ENCODE measurements at regions not wholly inside any gene's neighbourhood (a gene's known extent, or its start where the extent isn't known, plus 50 kb on each side); places are given as distances from the start of the nearest gene placed in this dataset.
A peak's percentile ranks its signal among the peaks of the same experiment; 100 is the strongest.
"Not testable (repeated sequence)": the region's sequence is repeated elsewhere in the genome, so short reads cannot be mapped to it uniquely, and the experiment has no call there.

DNA sequence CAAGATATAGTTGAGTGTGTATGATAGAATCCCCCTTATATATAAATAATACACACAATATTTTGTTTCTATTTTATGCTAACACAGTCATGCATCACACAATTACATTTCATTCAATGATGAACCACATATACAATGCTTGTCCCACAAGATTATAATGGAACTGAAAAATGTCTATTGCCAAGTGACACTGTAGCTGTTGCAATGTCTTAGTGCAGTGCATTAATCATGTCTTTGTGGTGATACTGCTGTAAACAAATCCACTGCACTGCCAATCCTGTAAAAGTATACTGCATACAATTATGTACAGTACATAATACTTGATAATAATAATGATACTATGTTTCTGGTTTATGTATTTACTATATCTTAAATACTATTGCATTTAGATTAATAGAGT is 512.1 kb upstream of the CNTN3 start:
- no peak for DNase-seq (ENCODE audit: low read depth)

DNA sequence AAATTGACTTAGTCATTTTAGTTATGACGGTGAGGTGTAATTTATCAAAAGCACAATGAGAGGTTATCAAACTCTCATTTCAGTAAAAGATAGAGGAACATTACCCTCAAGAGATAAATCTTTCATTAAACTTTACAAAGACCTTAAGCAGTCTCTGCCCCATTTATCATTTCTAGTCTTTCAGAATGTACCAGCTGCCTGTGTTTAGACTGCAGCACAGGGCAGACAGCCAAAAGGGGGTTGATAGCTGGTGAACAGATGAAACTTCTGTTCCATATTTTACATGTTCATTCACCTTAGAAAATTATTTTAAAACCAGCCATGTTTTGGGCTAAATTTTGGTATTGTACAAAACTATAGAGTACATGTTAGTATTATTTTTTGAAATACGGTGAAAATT is 514.6 kb upstream of the CNTN3 start:
- DNase-seq (ENCODE audit: low read depth), result no peak

DNA sequence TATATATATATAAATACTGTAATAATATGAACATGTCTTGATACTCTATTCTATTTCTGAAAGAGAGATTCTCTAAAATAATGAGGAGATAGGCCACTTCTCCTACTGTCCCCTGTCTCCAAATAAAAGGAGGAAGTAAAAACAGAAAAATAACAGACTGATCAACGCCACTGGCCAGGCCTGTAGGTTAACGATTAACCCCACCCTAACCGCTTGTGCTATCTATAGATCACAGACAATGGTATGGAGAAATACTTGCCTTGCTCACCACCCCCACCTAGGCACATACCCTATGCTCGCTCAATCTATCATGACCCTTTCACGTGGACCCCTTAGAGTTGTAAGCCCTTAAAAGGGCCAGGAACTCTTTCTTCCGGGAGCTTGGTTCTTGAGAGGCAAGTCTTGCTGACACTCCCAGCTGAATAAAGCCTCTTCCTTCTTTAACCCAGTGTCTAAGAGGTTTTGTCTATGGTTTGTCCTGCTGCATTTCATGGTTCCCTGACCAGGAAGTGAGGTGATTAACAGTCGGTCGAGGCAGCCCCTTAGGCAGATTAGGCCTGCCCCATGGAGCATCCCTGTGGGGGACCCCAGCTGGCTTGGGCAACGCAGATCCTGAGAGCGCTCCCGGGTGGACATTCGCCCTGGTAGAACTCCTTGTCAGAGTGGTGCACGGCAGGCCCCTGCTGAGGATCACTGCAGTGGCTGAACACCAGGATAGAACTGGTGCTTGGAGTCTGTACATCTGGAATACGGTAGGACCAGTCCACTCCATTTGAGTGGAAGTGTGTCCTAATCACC is 521.8 kb upstream of the CNTN3 start:
- DNase-seq (ENCODE audit: low read depth), result no peak

DNA sequence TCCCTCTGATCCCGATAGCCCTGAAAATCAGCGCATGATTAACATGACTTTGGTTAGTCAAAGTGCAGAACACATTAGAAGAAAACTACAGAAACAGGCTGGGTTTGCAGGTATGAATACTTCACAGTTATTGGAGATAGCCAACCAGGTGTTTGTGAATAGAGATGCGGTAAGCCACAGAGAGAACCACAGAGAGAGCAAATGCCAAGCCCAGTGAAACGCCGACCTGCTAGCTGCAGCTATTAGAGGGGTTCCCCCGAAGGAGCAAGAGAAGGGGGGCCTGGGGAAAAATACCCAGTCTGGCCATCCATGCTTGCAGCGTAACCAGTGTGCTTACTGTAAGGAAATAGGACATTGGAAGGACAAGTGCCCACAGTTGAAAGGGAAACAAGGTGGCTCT is 523.9 kb upstream of the CNTN3 start:
- no peak for DNase-seq (ENCODE audit: low read depth)

DNA sequence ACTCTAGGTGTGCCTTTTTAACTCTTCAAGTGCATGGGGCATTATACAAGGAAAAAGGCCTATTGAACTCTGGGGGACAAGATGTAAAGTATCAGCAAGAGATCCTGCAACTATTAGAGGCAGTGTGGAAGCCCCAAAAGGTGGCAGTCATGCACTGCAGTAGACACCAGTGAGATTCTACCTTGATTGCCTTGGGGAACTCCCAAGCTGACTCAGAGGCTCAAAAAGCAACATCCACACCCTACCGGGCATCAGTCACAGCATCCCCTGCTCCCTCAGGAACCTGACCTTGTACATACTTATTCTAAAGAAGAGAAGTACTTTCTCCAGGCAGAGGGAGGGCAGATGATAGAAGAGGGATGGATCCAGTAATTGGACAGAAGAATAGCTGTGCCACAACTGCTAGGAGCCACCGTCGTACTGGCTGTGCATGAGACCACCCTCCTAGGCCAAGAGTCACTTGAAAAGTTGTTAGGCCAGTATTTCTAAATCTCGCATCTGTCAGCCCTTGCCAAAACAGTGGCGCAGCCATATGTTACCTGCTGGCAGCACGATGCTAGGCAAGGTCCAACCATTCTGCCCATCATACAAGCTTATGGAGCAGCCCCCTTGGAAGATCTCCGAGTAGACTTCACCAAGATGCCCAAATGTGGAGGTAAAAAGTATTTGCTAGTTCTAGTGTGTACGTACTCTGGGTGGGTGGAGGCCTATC is 523.1 kb upstream of the FRG2C start:
- DNase-seq (ENCODE audit: low read depth), result no peak

DNA sequence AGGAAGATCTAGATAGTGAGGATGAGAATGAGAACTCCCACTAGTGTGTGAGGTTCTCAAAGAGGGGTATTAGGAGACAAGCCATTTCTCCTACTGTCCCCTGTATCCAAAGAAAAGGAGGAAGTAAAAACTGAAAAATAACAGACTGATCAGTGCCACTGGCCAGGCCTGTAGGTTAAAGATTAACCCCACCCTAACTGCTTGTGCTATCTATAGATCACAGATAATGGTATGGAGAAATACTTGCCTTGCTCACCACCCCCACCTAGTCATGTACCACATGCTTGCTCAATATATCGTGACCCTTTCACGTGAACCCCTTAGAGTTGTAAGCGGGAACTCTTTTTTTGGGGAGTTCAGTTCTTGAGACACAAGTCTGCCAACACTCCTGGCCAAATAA is 519.7 kb upstream of the FRG2C start:
- no peak for DNase-seq (ENCODE audit: low read depth)

DNA sequence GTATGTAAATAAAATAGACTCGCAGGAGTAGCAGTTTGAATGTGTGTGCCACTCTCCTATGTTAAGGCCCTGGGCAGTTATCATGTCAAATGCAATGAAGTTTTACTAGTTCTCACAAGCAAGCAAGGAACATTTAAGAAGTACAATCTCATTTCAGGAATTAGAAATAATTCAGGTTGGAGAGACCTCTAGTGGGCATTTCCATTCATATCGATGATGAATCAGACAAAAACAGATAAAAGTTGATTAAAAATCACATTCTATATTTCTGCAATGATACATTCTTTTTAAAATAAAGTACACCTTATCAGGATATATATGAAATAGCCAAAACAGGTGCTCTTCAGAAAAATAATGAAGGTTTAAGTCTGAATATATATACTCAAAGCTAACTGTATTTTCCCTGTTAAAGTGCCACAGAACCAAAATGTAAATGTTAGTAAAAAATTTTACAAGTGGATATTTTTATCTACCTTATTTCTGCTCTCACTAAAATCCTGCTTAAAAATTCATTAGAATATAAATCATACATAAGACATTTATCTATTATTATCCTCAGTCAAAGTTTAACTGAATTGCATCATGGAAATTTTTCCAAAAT is 492.4 kb upstream of the FRG2C start:
- DNase-seq (ENCODE audit: low read depth), result no peak

DNA sequence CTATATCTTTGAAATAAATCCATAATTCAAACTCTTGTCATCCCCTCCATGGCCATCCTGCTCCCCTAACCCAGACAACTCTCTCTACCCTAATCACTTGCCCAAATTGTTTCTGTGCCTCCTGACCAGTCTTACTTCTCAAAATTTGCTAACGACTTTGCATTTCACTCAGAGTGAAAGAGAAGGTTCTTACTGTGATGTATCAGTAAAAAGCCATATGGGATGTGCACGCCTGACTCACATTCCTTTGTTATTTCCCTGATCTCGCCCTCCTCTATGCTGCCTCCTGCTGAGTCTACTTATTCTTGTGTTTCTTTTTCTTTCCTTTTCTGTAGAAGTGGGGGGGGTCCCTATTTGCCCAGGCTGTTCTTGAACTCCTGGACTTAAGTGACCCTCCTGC is 487.2 kb upstream of the FRG2C start:
- no peak for DNase-seq (ENCODE audit: low read depth)

DNA sequence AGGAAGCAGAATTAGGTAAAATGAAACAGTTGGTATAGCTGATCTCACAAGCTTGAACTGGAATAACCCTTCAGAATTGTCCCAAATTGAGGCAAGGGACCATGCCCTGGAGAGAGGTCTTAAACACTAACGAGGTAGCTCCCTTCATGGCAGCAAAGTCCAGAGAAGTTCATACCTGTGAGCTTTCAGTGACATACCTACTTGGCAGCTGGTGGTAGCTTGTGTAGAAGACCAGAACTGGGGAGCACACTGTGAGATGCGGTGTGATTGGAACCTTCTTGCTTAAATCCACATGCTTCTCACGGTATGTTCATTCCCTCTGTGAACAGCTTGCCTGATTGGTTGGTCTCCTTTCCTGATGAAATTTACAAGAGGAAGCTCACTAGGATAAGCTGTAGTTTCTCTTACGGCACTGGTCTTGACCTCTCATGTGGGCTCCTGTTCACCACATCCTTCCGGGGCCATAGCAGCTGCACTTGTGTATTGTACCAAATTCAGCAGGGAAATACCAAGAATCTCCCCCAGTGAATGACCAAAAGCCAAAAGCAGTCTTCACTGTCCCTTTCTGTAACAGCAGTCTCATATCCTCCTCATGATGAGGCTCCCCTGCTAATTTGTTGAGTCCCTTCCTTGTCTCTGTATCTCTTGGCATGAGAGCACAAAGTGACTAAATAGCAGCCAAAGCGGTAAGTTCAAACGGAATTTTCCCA is 483.7 kb upstream of the FRG2C start:
- DNase-seq (ENCODE audit: low read depth), result no peak

DNA sequence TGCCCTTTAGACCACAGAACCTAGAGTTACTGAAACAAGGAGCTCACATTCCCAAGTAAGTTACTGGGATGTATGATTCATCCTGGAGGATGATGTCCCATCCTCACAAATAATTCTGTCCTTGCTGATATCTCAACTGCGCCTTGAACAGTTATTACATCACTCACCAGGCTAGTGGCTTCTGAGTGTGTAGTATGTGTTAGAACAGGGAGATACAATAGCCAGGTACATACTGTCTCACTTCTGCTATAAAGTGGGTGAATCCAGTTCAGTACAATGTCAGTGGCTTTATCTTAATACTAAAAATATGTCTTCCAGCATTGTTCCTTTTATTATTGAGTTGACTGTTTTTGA is 483.2 kb upstream of the FRG2C start:
- no peak for DNase-seq (ENCODE audit: low read depth)

DNA sequence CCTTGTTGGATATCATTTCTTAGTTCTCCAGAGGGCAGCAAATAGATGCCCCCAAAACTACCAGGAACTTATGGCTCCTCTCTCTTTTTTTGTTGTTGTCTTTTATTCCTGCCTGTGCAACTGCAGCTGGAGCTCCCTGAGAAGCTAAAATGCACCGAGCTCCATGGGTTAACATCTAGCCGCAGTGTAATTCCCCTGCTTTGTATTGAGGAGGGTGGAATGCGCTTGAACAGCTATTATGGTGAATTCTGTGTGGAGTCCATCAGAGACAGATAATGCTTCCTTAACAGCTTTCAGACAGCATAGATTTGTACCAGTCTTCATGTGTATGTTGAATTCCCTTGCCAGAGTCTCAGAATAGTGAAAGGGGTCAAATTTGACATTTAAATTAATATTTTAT is 475.2 kb upstream of the FRG2C start:
- DNase-seq (ENCODE audit: low read depth), result no peak

DNA sequence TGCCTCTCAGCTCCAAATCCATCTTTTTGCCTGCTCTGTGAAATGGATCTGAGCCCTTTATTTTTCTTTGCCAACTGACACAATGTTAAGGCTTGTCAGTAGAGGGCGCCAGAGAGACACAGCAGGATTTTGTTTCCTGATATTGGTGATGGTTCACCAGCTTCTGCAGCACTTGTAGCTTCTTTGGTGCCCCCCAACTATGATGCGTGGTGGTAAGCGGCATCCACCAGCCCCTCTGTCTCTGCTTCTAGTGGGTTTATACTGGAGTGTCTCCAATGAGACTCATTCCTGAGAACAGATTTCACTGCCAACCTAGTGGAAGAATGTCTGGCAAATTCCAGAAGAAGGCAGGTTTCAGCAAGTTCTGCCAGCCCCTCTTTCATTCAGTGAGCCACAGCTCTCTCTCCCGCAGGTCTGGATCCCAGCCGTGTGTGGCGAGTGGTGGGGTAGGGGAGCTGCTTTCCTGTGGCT is 471.9 kb upstream of the FRG2C start:
- DNase-seq (ENCODE audit: low read depth), result peak; percentile 0

DNA sequence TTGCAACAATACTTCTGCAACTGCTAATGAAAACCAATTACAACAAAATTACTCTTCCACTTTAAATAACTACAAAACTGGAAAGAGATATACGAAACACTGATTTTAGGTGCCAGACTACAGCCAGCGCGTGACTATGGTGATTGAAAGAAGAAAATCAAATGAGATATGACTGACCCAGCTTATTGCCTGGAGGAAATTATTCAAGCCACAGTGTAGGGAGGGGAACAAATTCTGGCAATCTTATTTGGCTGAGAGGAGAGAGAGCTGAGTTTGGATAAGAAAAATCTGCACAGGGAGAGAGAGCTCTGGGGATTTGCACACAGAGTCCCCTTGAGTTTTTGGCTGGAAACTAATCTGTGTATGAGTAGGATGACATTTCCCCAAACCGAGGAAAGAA is 470.3 kb upstream of the FRG2C start:
- DNase-seq (ENCODE audit: low read depth), result no peak

DNA sequence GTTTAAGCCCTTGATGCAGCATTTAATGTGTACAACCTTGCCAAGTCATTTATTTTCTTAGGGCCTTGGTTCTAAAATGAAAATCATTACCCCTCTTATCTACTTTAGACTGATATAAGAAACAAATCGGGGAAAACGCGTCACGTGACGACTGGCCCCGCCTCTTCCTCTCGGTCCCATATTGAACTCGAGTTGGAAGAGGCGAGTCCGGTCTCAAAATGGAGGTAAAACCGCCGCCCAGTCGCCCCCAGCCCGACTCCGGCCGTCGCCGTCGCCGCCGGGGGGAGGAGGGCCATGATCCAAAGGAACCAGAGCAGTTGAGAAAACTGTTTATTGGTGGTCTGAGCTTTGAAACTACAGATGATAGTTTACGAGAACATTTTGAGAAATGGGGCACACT is 449.8 kb upstream of the FRG2C start:
- not testable (repeated sequence) for DNase-seq (ENCODE audit: low read depth)

DNA sequence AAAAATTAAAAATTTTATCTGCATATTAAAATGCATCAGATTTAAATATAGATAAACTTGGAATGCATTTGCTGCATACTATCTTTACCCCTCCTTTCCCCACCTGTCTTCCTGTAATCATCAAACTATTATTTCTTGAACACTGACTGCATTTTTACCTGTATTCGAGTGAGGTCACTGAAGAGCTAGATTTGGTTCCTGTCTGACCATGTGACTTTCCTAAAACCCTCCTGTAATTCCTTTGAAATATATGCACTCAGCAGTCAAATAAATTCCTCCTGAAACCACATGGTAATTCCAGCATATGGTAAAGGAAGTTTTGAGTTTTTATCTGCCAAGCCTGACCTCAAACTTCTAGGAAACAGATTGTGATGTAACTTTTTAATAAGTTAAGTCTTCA is 445.6 kb upstream of the FRG2C start:
- no peak for DNase-seq (ENCODE audit: low read depth)

DNA sequence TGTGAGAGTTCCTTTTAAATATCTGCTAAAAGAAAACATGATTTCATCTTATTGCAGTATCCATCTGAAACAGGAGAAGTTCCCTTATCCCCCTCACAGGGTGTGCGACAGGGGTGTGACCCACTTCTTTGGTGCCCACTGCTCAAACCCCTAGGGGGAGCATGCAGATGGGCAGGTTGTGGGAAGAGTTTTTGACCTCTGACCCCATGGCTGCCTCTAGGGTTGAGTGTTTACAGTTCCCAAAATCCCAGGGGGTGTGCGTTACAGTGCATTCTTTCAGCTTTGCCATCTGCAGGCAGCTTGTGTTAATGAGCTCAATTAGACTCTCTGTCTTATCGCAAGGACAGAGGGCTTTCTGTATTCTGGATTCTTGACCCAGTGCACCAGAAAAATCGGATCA is 443.2 kb upstream of the FRG2C start:
- no peak for DNase-seq (ENCODE audit: low read depth)

DNA sequence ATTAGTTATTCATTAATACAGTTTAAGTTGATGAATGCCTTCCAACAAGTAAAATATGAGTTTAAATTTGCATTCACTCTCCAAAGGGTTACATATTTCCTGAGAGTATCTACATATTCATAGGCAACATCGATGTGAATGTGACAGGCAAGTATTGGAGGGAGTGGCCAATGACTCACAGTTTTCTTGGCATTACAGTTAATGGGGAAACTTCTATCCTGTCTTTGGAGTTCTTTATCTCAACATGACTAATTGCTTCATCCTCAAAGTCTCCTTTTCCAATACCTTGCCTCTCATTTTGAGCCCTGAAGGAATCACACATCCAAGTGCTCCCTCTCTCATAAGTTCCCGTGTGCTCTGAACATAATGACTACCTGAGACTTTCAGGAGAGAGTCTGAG is 439.7 kb upstream of the FRG2C start:
- DNase-seq (ENCODE audit: low read depth), result no peak

DNA sequence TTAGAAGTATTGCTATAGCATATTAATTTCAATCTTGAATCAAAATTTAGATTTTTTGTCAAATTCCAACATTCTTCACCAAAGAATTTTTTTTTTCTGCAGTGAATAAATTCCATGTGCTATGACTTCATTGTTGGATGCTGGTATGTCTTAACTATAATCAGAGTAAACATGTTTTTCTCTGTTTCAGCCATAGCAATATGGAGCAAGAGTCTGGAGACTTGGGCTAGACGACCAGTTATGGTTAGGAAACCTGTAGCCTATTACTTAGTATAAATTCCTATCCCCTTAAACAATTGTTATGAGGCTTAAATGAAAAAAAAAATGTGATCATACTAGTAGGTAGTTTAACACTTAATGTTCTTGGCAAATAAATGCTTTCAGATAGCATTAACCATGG is 431.9 kb upstream of the FRG2C start:
- DNase-seq (ENCODE audit: low read depth), result no peak

DNA sequence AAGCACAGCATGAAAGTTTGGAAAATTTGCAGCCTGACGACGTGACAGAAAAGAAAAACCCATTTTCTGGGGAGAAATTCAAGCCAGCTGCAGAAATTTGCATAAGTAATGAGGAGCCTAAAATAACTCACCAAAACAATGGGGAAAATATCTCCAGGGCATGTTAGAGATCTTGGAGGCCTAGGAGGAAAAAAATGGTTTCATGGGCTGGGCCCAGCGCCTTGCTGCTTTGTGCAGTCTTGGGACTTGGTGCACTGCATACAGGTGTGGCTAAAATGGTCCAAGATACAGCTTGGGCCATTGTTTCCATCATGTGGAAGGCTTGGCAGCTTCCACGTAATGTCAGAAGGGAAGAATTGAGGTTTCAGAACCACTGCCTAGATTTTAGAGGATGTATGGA is 428.5 kb upstream of the FRG2C start:
- DNase-seq (ENCODE audit: low read depth), result no peak

DNA sequence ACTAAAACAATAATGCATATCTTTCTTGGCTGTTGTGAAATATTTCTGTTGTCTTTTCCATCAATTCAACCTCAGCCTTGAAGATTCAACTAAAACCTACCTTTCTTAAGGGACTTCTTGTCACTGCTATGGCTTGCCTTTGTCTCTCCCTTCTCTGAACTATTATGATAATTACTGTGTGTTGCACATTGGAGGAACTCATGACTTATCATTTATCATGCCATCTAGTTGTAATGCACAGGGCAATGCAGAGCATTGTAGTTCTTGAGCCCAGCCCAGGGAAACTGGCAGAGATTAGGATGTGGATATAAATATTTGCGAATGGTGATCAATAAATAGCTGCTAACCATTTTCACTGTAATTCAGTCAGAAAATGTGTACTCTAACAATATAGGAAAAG is 427.1 kb upstream of the FRG2C start:
- DNase-seq (ENCODE audit: low read depth), result no peak

DNA sequence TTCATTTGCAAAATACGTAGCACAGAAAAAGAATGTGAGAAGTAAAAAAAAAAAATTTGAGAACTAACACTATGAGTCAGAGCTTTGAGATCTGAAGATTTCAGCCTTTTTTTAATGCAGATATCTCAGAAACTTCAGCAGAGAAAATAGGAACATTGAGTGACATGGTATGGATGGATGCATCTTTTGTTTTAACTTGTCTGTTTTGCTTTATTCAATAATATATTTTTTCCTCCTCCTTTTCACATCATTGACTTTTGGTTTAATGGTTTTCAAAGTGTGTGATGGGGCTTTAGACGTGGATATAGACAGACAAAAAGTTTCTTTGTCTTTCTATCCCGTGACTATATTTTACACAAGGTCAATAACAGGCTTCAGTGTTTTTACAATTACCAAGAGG is 426.7 kb upstream of the FRG2C start:
- DNase-seq (ENCODE audit: low read depth), result no peak

DNA sequence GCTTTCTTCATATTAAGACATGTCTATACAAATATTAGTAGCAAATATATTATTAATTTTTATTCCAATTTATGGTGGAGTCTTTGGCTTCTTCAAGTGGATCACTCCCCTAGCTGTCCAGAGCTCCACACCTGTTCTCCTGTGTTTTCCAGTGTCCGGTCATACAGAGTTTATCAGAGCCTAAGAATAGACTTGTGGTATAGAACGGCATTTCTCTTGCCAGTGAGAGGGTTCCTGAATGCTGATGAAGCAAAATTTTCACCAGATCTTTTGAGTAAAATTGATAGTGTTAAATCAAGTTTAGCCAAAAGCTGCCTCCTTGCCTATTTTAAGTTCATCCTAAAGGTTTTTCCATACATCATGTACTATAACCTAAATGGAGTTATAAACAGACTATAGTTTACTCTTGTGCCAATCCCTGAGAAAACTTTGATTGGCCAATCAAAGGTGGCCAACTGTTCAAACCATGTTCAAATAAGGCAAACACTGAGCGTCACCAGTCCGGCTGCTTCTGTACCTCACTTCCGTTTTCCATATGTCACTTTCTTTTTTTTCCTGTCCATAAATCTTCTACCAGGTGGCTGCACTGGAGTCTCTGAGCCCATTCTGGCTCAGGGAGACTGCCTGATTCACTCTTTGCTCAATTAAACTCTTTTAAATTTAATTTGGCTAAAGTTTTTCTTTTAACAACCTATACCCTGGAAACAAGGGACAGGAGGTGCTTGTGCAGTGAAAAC is 422.7 kb upstream of the FRG2C start:
- not testable (repeated sequence) for DNase-seq (ENCODE audit: low read depth)

All from activated T-helper 9 cell treated with anti-CD3 and anti-CD28 coated beads, Interleukin-2, amount 50 U/mL, for 16 hours (primary cell).